ENCODE measurements at regions not wholly inside any gene's neighbourhood (a gene's known extent, or its start where the extent isn't known, plus 50 kb on each side); places are given as distances from the start of the nearest gene placed in this dataset.

- TF ChIP-seq POLR2A (IDR thresholded peaks at IDR 0.05; ENCODE audit: low read depth, low read length): no peak
- TF ChIP-seq POLR2AphosphoS5 (IDR thresholded peaks at IDR 0.05; ENCODE audit: low read depth, low read length): no peak
- TF ChIP-seq PAX5 (IDR thresholded peaks at IDR 0.05; ENCODE audit: insufficient read depth, low read length, severe bottlenecking): no peak
- TF ChIP-seq TAF1 (IDR thresholded peaks at IDR 0.05; ENCODE audit: low read depth, low read length): no peak
- TF ChIP-seq SPI1 (IDR thresholded peaks at IDR 0.05; ENCODE audit: low read depth, low read length): no peak
Observed at GRCh38 chr15:59879506-59880265, 124.4 kb upstream of the FOXB1 start.

Measured in GM12891 (cell line).